ENCODE measurements at regions not wholly inside any gene's neighbourhood (a gene's known extent, or its start where the extent isn't known, plus 50 kb on each side); places are given as distances from the start of the nearest gene placed in this dataset.
A peak's percentile ranks its signal among the peaks of the same experiment; 100 is the strongest.

DNA sequence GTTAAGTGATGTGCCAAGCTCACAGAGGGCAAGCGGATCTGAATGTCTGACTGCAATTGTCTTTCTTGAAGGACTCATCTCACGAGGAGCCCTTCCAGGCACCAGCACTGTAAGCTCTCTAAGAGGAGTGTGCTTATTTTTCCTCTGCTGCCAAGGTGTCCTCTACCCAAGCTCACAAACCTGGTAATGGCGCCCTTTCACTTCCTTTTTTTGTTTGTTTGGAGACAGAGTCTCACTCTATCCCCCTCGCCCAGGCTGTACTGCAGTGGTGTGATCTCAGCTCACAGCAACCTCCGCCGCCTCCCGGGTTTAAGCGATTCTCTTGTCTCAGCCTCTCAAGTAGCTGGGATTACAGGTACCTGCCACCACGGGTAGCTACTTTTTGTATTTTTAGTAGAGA, 233.8 kb downstream of the MAP2K4 start:
- TF ChIP-seq, protein P1, sequence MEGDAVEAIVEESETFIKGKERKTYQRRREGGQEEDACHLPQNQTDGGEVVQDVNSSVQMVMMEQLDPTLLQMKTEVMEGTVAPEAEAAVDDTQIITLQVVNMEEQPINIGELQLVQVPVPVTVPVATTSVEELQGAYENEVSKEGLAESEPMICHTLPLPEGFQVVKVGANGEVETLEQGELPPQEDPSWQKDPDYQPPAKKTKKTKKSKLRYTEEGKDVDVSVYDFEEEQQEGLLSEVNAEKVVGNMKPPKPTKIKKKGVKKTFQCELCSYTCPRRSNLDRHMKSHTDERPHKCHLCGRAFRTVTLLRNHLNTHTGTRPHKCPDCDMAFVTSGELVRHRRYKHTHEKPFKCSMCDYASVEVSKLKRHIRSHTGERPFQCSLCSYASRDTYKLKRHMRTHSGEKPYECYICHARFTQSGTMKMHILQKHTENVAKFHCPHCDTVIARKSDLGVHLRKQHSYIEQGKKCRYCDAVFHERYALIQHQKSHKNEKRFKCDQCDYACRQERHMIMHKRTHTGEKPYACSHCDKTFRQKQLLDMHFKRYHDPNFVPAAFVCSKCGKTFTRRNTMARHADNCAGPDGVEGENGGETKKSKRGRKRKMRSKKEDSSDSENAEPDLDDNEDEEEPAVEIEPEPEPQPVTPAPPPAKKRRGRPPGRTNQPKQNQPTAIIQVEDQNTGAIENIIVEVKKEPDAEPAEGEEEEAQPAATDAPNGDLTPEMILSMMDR (IDR thresholded peaks at IDR 0.05; ENCODE audit: unreplicated experiment), result no peak
- Mint-ChIP-seq H3K9me3 (ENCODE audit: low read depth, unreplicated experiment) (peaks cover 7% of the 10 kb centered on the region), H3K27ac (ENCODE audit: unreplicated experiment) (no peak overlapping the region), H3K4me3 (ENCODE audit: low read depth, unreplicated experiment) (no peak overlapping the region), H3K4me1 (ENCODE audit: low read depth, unreplicated experiment) (no peaks in the 10 kb centered on the region), H3K27me3 (ENCODE audit: unreplicated experiment) (no peaks in the 10 kb centered on the region), H3K36me3 (ENCODE audit: insufficient read depth, unreplicated experiment) (no peaks in the 10 kb centered on the region)
- no peak for DNase-seq
- BruUV-seq (replicated peaks), result no TSS peak
- CTCF ChIA-PET, result interaction anchor here (1.9 kb wide), 1 partner anchor 413 kb away, joined by 5 read pairs; no protein-coding TSS in a partner anchor
- intact Hi-C loops (cut with micrococcal nuclease; ENCODE audit: unreplicated experiment), result no loop called here

DNA sequence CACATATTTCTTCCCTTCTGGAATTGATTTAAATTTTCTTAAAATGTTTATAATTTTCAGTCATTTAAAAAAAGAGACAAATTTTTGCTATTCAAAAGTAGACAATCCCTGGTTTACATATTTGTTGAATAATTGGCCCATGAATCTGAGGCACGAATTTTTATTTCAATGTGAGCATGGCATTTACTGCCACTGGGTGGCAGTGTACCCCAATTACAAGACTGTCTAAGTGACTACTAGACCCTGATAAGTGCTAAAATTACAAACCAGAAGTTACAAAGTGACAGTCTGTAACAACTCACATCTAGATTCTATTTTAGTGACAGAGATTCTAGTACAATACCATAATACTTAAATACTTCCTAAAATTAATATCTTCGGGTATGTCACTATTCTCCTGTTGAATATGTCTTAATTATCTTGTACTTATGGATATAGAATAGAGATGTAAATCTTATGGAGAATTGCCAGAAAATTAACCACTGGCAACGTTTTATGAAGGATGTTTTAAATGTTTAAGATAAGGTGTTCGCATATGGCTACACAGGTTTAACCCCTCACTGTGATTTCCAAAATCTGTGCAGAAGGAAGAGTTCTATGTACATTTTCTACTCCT, 235.8 kb downstream of the MAP2K4 start:
- Mint-ChIP-seq H3K27ac (ENCODE audit: unreplicated experiment) (no peak overlapping the region), H3K4me3 (ENCODE audit: low read depth, unreplicated experiment) (no peak overlapping the region), H3K9me3 (ENCODE audit: low read depth, unreplicated experiment) (peaks cover 6% of the 10 kb centered on the region), H3K36me3 (ENCODE audit: insufficient read depth, unreplicated experiment) (no peaks in the 10 kb centered on the region), H3K27me3 (ENCODE audit: unreplicated experiment) (no peaks in the 10 kb centered on the region), H3K4me1 (ENCODE audit: low read depth, unreplicated experiment) (no peaks in the 10 kb centered on the region)
- CTCF ChIA-PET, result interaction anchor here (0.6 kb wide), 1 partner anchor 1230 kb away, joined by 3 read pairs; no protein-coding TSS in a partner anchor
- DNase-seq, result peak; percentile 40
- BruUV-seq (replicated peaks), result no TSS peak
- intact Hi-C loops (cut with micrococcal nuclease; ENCODE audit: unreplicated experiment), result loop anchor here (1.0 kb wide), 4 partner anchors 76 to 747 kb away; no protein-coding TSS in a partner anchor
- TF ChIP-seq, protein P1 (IDR thresholded peaks at IDR 0.05; ENCODE audit: unreplicated experiment), result peak; percentile 47

DNA sequence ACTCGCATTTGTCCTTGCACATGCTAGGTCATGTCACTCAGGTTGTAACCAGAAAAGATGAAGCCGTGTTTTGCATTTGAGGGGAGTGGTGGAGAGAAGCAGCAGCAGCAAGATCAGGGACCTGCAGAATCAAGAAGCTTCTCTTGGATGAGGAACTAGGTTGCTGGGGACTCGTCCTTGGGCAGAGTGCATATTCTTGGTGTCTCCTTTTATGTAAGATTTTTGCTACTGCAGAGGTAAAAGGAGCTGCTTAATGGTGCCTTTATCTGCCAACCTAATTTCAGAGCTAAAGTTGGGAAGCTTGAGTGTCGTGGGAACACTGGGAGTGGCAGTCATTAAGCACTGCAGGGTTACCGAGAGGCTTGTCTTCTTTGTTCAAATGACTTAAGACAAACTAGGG, 236.5 kb downstream of the MAP2K4 start:
- intact Hi-C loops (cut with micrococcal nuclease; ENCODE audit: unreplicated experiment), result no loop called here
- BruUV-seq (replicated peaks), result no TSS peak

DNA sequence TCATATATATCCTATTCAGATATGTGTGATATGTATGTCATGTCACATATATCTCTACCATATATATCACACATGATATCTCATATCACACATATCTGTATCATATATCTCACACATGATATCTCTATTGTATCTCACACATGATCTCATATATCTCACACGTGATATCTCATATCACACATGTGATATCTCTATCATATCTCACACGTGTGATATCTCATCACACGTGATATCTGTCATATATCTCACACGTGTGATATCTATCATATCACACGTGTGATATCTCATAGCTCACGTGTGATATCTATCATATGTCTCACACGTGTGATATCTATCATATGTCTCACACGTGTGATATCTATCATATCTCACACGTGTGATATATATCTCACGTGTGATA, 240.7 kb downstream of the MAP2K4 start:
- BruUV-seq (replicated peaks), result no TSS peak
- no peak for DNase-seq
- H3K27me3 Mint-ChIP-seq (ENCODE audit: unreplicated experiment), result no peaks in the 10 kb centered on the region
- CTCF ChIA-PET, result no interaction called here
- intact Hi-C loops (cut with micrococcal nuclease; ENCODE audit: unreplicated experiment), result no loop called here
- H3K36me3 Mint-ChIP-seq (ENCODE audit: insufficient read depth, unreplicated experiment), result no peaks in the 10 kb centered on the region
- H3K4me1 Mint-ChIP-seq (ENCODE audit: low read depth, unreplicated experiment), result no peaks in the 10 kb centered on the region
- no peak overlapping the region for H3K4me3 Mint-ChIP-seq (ENCODE audit: low read depth, unreplicated experiment)
- TF ChIP-seq, protein P1 (IDR thresholded peaks at IDR 0.05; ENCODE audit: unreplicated experiment), result no peak
- H3K9me3 Mint-ChIP-seq (ENCODE audit: low read depth, unreplicated experiment), result peaks cover 6% of the 10 kb centered on the region
- no peak overlapping the region for H3K27ac Mint-ChIP-seq (ENCODE audit: unreplicated experiment)

More for the DNA sequence above, 236.5 kb downstream of the MAP2K4 start:
- CTCF ChIA-PET, result no interaction called here
- no peaks in the 10 kb centered on the region for H3K36me3 Mint-ChIP-seq (ENCODE audit: insufficient read depth, unreplicated experiment)
- DNase-seq, result no peak
- H3K4me1 Mint-ChIP-seq (ENCODE audit: low read depth, unreplicated experiment), result no peaks in the 10 kb centered on the region
- TF ChIP-seq, protein P1 (IDR thresholded peaks at IDR 0.05; ENCODE audit: unreplicated experiment), result no peak
- H3K9me3 Mint-ChIP-seq (ENCODE audit: low read depth, unreplicated experiment), result peaks cover 6% of the 10 kb centered on the region
- H3K4me3 Mint-ChIP-seq (ENCODE audit: low read depth, unreplicated experiment), result no peak overlapping the region
- H3K27me3 Mint-ChIP-seq (ENCODE audit: unreplicated experiment), result no peaks in the 10 kb centered on the region
- no peak overlapping the region for H3K27ac Mint-ChIP-seq (ENCODE audit: unreplicated experiment)
